C1 segment of cervical spinal cord (tissue), 14 donors: ENCODE measurements at regions not wholly inside any gene's neighbourhood (a gene's known extent, or its start where the extent isn't known, plus 50 kb on each side); places are given as distances from the start of the nearest gene placed in this dataset.
"Not testable (repeated sequence)": the region's sequence is repeated elsewhere in the genome, so short reads cannot be mapped to it uniquely, and the experiment has no call there.

Experiments
- DNase-seq, 14 donors: peaks; one replicate each; lab custom pipeline; 2025; lab: John Stamatoyannopoulos, UW

- no peak for DNase-seq
Observed at GRCh38 chr2:207216457-207216856, 50.7 kb upstream of the KLF7 start.

GRCh38 chr2:207217442-207217841, 51.7 kb upstream of the KLF7 start:
- no peak for DNase-seq

- peak in 1 of 14 donors; percentile 84 for DNase-seq
Observed at GRCh38 chr2:207219081-207219630, 53.4 kb upstream of the KLF7 start.

DNA sequence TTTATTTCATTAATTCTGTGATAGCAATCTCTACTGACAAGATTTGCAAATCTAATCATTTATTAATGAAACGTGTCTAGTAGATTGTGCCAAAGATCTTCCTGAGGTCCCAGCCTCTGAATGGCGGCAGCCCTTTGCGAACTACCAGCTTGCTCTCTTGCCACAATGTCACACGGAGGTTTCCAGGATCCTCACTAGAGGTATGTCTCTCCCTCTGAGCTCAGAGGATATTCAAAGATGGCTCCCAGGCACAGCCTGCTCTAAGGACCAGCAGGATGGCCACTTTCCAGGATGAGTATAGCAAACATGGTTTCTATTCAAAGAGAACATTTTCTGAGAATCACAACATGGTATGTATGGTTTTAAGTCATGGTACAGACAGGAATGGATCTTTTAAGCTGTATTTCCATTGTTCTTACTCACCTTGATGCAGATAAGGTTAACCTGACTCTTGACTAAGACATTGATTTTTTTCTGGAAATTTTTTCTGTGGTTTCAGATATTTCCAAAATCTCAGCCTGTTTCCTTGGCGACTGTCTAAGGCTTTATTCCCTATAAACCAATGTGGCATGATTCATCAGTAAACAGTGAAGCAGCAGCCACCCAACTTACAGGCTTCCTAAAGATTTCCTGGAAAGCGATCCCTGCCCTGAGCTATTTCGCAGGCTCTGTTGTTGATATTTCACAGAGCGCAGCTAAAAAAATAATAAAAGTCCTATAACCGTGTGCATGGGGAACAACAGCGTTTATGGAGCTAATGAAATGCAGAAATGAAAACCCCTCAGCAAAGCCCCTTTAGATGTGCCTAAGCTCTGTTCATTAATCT, 54.1 kb upstream of the KLF7 start:
- peak in 1 of 14 donors; percentile 59 for DNase-seq

- peak in 1 of 14 donors; percentile 69 for DNase-seq
Observed at GRCh38 chr2:207221731-207222130, 56.0 kb upstream of the KLF7 start.

DNA sequence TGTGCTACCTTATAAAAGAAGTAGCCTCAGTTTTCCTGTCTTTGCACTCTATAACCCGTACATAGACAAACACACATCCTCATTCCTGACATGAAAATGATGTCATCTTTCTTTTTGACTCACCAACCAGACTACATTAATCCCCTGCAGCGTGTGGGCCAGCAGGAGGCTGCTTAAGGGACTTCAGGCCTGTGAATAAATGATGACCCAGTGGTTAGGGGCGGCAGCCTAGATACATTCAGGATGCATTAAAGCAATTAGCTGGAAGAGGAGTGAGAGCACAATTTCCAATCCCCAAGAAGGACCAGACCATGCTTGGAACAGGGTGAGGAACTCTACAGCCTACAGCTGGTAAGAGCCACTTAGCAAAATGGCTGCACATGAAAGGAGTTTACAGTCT, 57.3 kb upstream of the KLF7 start:
- DNase-seq, result no peak

GRCh38 chr2:207224381-207224780, 58.6 kb upstream of the KLF7 start:
- peak in 2 of 14 donors; percentile 12 to 68 for DNase-seq

GRCh38 chr2:207224791-207225482, 59.2 kb upstream of the KLF7 start:
- no peak for DNase-seq

DNA sequence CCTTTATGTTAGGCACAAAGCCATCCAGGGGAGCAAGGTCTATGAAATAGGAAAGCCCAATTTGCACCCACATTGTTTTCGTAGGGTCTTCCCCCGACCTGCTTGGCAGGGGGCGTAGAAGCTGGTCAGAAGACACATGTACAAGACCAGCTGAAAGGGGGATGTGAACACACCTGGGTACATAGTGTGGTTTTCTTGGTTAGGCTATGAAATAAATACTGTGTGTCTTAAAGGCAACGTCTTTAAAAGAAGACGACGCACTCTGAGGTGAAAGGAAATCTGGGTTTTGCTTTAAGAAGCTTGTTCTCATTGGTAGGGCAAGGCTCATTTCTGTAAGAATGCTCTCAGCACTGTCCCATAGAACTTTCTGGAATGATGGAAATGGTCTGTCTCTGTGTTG, 60.0 kb upstream of the KLF7 start:
- no peak for DNase-seq

- no peak for DNase-seq
Observed at GRCh38 chr2:207226243-207226642, 60.5 kb upstream of the KLF7 start.

DNA sequence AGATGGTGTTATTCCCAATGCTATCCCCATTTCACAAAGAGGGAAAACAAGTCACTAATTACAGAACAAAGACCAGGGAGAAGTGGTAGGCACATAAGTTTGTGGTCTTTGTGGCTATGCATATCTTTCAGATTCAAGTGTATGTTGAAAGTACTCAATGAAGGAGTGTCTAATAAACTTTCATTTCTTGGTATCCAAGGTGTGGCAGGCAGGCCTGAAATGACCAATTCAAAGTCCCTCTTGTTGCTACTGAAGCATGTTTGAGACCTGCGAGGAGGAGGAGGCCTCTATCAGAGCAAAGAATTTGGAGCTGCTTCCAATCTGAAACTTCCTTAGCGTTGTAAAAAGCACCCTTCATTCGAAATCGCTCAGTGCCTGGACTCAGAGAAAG, 60.9 kb upstream of the KLF7 start:
- no peak for DNase-seq

DNA sequence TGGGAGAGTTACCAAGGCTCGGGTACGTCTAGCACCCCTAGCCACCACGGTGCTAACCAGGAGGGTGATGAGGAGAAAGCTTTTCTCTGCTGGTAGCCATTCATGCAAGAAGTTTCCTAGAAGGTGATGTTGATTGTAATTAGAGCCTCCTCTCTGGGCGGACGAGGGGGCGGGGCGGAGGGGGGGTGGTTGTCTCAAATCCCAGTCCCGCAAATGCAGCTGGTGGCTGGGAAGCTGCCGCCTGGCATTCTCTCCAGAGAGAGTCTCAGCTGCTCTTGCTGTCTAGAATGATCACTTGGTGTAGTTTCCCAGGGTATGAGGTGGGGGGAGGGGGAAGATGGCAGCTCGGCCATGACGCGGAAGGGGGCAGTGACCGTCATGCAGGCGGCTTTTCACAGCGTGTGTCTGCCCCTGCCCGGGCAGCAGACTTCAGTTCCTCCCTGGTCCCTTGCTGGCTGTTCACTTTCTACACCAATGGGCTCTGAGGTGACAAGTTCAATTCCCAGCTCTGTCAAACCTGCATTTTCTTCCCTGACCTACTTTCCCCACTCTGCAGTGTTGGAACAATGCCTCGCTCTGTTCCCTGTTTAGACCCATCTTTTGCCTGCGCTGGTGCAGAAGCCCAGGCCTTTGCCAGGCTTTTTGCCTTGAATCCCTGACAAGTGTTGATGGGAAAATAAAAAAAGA, 61.5 kb upstream of the KLF7 start:
- DNase-seq, result peak in 13 of 14 donors; percentile 46 to 94 (median 78)

DNA sequence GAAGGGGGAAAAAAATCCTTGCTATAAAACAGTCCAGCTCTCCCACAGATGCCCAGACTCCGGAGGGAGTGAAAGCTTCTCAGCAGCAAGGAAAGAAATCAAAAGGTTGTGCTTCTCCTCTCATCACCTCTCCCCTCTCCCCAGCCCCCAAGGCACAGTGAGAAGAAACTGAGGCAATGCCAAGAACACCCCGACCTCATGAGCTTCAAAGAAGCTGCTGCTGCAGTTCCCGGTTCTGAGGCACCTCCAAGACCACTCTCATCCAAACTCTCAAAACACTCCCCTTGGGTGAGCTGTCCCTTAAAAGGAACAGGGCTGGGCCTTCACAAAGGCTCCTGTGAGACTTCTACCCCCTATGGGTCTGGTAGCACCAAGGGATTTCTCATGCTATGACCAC, 62.0 kb upstream of the KLF7 start:
- peak in 6 of 14 donors; percentile 56 to 85 (median 70) for DNase-seq

GRCh38 chr2:207228402-207228801, 62.7 kb upstream of the KLF7 start:
- DNase-seq, result no peak

DNA sequence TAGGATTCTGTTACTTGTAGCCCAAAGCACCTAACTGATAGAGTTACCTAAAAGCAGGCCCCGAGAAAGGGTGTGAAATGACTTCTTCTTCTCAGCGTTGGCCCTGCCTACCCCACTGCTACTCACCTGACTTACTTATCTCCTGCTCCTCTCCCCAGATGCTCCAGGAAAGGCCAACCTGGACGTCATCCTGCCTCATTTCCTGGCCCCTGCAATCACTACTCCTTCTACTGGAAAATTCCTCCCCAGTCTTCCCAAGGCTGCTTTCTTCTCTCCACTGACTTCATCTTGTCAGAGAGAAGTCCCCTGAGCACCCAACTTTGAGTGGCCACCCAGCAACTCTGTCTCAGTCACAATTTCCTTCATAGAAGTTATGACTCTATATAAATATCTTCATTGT, 63.4 kb upstream of the KLF7 start:
- DNase-seq, result no peak

GRCh38 chr2:207230261-207231105, 64.7 kb upstream of the KLF7 start:
- DNase-seq, result no peak

GRCh38 chr2:207231106-207231865, 65.5 kb upstream of the KLF7 start:
- peak in 1 of 14 donors; percentile 47 for DNase-seq

GRCh38 chr2:207231967-207232366, 66.2 kb upstream of the KLF7 start:
- no peak for DNase-seq

- DNase-seq, result not testable (repeated sequence)
Observed at GRCh38 chr2:207233141-207233540, 67.4 kb upstream of the KLF7 start.

GRCh38 chr2:207233731-207234130, 68.0 kb upstream of the KLF7 start:
- DNase-seq, result no peak
